HepG2 (cell line): ENCODE measurements at regions not wholly inside any gene's neighbourhood (a gene's known extent, or its start where the extent isn't known, plus 50 kb on each side); places are given as distances from the start of the nearest gene placed in this dataset.

Source experiments
- ATAC-seq: fragments of 200-7000 bp; cut with Tn5 transposase; 3 replicates; pipeline ENCODE4 v1.9.1; 2020; ENCODE audit warnings: mild to moderate bottlenecking, moderate library complexity
- BruUV-seq: library from RNA; stranded (reverse); fragments of 400-500 nt; replicated peaks from 2 replicates; lab custom pipeline; 2021; lab: Mats Ljungman, UMichigan
- CTCF ChIA-PET: fragments of 300-600 bp; formaldehyde crosslinking; extraction: SDS; loops from one replicate; lab custom pipeline; 2021; ENCODE audit warnings: low total read pairs, inconsistent platforms, low intra/inter-chr PET ratio; lab: Yijun Ruan, JAX
- POLR2A ChIA-PET: fragments of 350-600 bp; sonication (Branson Sonifier 250); formaldehyde crosslinking; loops from one replicate; lab custom pipeline; 2020; ENCODE audit warnings: antibody characterized with exemption, inconsistent platforms; lab: Yijun Ruan, JAX
- DNase-seq: peaks from one replicate; pipeline ENCODE4 v3.0.0-alpha.2; 2015; ENCODE audit warnings: low spot score
- FAIRE-seq: peaks from 3 replicates; lab custom pipeline; 2011; peaks lifted over from hg19 to GRCh38; lab: Jason Lieb, UNC
- H2AFZ ChIP-seq: one replicate; pipeline ENCODE4 v1.6.1; 2011; ENCODE audit warnings: low read length, inconsistent platforms
- H3K27ac ChIP-seq: fragments of 300-600 bp; 3 replicates; pipeline ENCODE4 v1.8.0; 2011; ENCODE audit warnings: mixed run types, mild to moderate bottlenecking, mixed read lengths, low read length, inconsistent platforms; ENCODE audit not compliant: insufficient read depth; ENCODE audit errors: extremely low read length
- H3K27me3 ChIP-seq, 2 experiments: fragments of 200-600 bp in 1 of 2; 2 replicates in 1 of 2; 3 replicates in 1 of 2; pipeline versions ENCODE4 v1.6.0 to v1.8.0; 2011; ENCODE audit warnings: low read length in 2 of 2, mild to moderate bottlenecking in 2 of 2, moderate library complexity in 2 of 2, inconsistent platforms in 1 of 2; ENCODE audit not compliant: insufficient read depth in 2 of 2, control insufficient read depth in 1 of 2
- H3K36me3 ChIP-seq, 2 experiments: fragments of 200-600 bp in 1 of 2; replicated peaks in 1 of 2; 2 replicates in 1 of 2; 3 replicates in 1 of 2; pipeline versions ENCODE4 v1.5.1 to v1.8.0; 2011; ENCODE audit warnings: low read length in 2 of 2, inconsistent platforms in 1 of 2; ENCODE audit not compliant: insufficient read depth in 2 of 2, control insufficient read depth in 1 of 2
- H3K4me1 ChIP-seq: 2 replicates; pipeline ENCODE4 v1.5.1; 2012; ENCODE audit warnings: low read length, inconsistent platforms; ENCODE audit not compliant: insufficient read depth
- H3K4me2 ChIP-seq: 2 replicates; pipeline ENCODE4 v1.6.0; 2011; ENCODE audit warnings: low read depth, low read length, inconsistent platforms
- H3K4me3 ChIP-seq, 3 experiments: fragments of 200-600 bp in 1 of 3; sonication (generic), shearing (Covaris generic) in 1 of 3; replicated peaks in 1 of 3; 2 replicates each; pipeline ENCODE4 v1.5.1; 2011 to 2016; ENCODE audit warnings: low read length in 3 of 3, inconsistent platforms in 2 of 3, low read depth in 2 of 3, mild to moderate bottlenecking in 2 of 3, control low read depth in 1 of 3, mixed read lengths in 1 of 3; ENCODE audit not compliant: insufficient read depth in 1 of 3
- H3K79me2 ChIP-seq: one replicate; pipeline ENCODE4 v1.6.1; 2011; ENCODE audit warnings: low read length, inconsistent platforms; ENCODE audit not compliant: insufficient read depth
- H3K9ac ChIP-seq: 2 replicates; pipeline ENCODE4 v1.6.0; 2011; ENCODE audit warnings: mild to moderate bottlenecking, low read depth, low read length, inconsistent platforms; ENCODE audit not compliant: insufficient read depth
- H3K9me3 ChIP-seq: 2 replicates; pipeline ENCODE4 v1.5.1; 2012; ENCODE audit warnings: mild to moderate bottlenecking, low read length
- H4K20me1 ChIP-seq: 2 replicates; pipeline ENCODE4 v1.6.0; 2011; ENCODE audit warnings: inconsistent platforms, mild to moderate bottlenecking, low read length, moderate library complexity; ENCODE audit not compliant: insufficient read depth
- FLYWCH1 ChIP-seq: sonication (generic); formaldehyde crosslinking; IDR thresholded peaks from 2 replicates; pipeline ENCODE4 v1.8.1; 2023; ENCODE audit warnings: mild to moderate bottlenecking, missing genetic modification reagents
- POLR2AphosphoS2 ChIP-seq: IDR thresholded peaks from 2 replicates; pipeline ENCODE4 v1.6.1; 2011; ENCODE audit warnings: low read depth, low read length, improper control_type of control experiment
- ZNF841 ChIP-seq: sonication (generic); formaldehyde crosslinking; IDR thresholded peaks from 2 replicates; pipeline ENCODE4 v1.8.1; 2023; ENCODE audit warnings: missing genetic modification reagents, borderline replicate concordance
- ZSCAN31 ChIP-seq: sonication (generic); formaldehyde crosslinking; IDR thresholded peaks from 2 replicates; pipeline ENCODE4 v1.5.0; 2020; ENCODE audit warnings: low read depth, mild to moderate bottlenecking, missing genetic modification reagents
- WGBS: methylation state at CpG from one replicate; pipeline ENCODE4 v1.1.6; 2017; ENCODE audit warnings: low lambda C conversion rate; 5-methylcytosine and 5-hydroxymethylcytosine counted together
- in situ Hi-C: cut with HindIII; loops from 2 replicates; pipeline ENCODE4 v1.10.0; 2017; ENCODE audit warnings: low pct_unique_long_range_greater_than_20kb; ENCODE audit not compliant: extremely low pct_ligation_motif_present
- intact Hi-C: fragments of 100-400 bp; cut with micrococcal nuclease; formaldehyde crosslinking; loops from one replicate; pipeline ENCODE4 v1.10.0; 2022; ENCODE audit not compliant: unreplicated experiment

GRCh38 chr12:60752589-60752988, 1156.8 kb downstream of the SLC16A7 start:
- 7% methylated on average over 1 of the region's 1 CpG for WGBS
- POLR2A ChIA-PET = no interaction called here
- CTCF ChIA-PET = no interaction called here

DNA sequence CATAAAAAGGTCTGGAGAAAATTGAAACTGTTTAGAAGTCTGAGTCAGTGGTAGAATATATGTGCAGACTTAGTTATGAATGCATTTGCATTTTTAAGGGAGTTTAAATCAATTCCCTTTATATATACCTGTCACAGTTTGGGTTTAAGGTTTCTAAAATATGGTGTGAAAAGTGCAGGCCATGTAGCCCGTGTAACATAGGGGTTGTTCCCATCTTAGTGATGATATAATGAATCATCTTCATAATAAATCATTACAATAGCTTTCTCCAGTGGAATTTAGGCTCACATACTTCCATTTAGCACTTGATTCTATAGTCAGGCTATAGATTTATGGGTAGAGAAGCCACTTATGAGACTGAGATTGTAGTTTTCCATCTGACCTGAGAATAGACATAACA, 1162.4 kb downstream of the SLC16A7 start:
- peaks cover 65% of the 10 kb centered on the region for H3K9me3 ChIP-seq
- H3K4me2 ChIP-seq = no peak overlapping the region
- DNase-seq = no peak
- H3K36me3 ChIP-seq = no peaks in the 10 kb centered on the region
- no peak for TF ChIP-seq FLYWCH1
- in situ Hi-C loops = no loop called here
- H3K4me3 ChIP-seq = no peak overlapping the region
- H3K27me3 ChIP-seq = no peaks in the 10 kb centered on the region
- H3K9ac ChIP-seq = no peak overlapping the region
- no peak overlapping the region for H3K27ac ChIP-seq
- H3K79me2 ChIP-seq = no peaks in the 10 kb centered on the region
- no peaks in the 10 kb centered on the region for H3K4me1 ChIP-seq
- ChIA-PET POLR2A (no interaction called here), CTCF (no interaction called here)
- no TSS peak for BruUV-seq
- whole genome bisulfite sequencing = 0% methylated on average over 1 of the region's 1 CpG
- no peak for FAIRE-seq
- intact Hi-C loops = no loop called here
- no peak for ATAC-seq
- no peak overlapping the region for H2AFZ ChIP-seq
- H4K20me1 ChIP-seq = no peaks in the 10 kb centered on the region

More at GRCh38 chr12:60752589-60752988, 1156.8 kb downstream of the SLC16A7 start:
- Histone ChIP-seq H4K20me1 (no peaks in the 10 kb centered on the region), H3K4me3 (no peak overlapping the region), H3K27ac (no peak overlapping the region), H3K27me3 (no peaks in the 10 kb centered on the region), H3K4me1 (no peaks in the 10 kb centered on the region), H2AFZ (no peak overlapping the region), H3K79me2 (no peaks in the 10 kb centered on the region), H3K9ac (no peak overlapping the region), H3K9me3 (peaks cover 93% of the 10 kb centered on the region), H3K4me2 (no peak overlapping the region), H3K36me3 (no peaks in the 10 kb centered on the region)
- intact Hi-C loops (no loop called here), in situ Hi-C loops (no loop called here)
- TF ChIP-seq ZSCAN31 (CRISPR knock-in tag) = no peak
- TF ChIP-seq ZNF841 (CRISPR knock-in tag) = no peak
- no peak for TF ChIP-seq POLR2AphosphoS2
- DNase-seq (no peak), ATAC-seq (no peak), FAIRE-seq (no peak)
- no TSS peak for BruUV-seq
